ENCODE measurements at regions not wholly inside any gene's neighbourhood (a gene's known extent, or its start where the extent isn't known, plus 50 kb on each side); places are given as distances from the start of the nearest gene placed in this dataset.

- no peak for DNase-seq (ENCODE audit: low read depth in 2 of 3, low spot score in 1 of 3)
These were observed 101.9 kb downstream of the PLK2 start for GRCh38 chr5:58357799-58358500.

GRCh38 chr5:58357121-58357520, 102.8 kb downstream of the PLK2 start:
- no peak for DNase-seq (ENCODE audit: low read depth in 2 of 3, low spot score in 1 of 3)

GRCh38 chr5:58356662-58357061, 103.2 kb downstream of the PLK2 start:
- DNase-seq (ENCODE audit: low read depth in 2 of 3, low spot score in 1 of 3) = no peak

- DNase-seq (ENCODE audit: low read depth in 2 of 3, low spot score in 1 of 3) = no peak
These were observed 105.1 kb downstream of the PLK2 start for GRCh38 chr5:58354827-58355226.

- no peak for DNase-seq (ENCODE audit: low read depth in 2 of 3, low spot score in 1 of 3)
These were observed 105.9 kb downstream of the PLK2 start for GRCh38 chr5:58353992-58354391.

GRCh38 chr5:58351190-58351589, 108.7 kb downstream of the PLK2 start:
- DNase-seq (ENCODE audit: low read depth in 2 of 3, low spot score in 1 of 3) = no peak

- DNase-seq (ENCODE audit: low read depth in 2 of 3, low spot score in 1 of 3) = no peak
These were observed 110.7 kb downstream of the PLK2 start for GRCh38 chr5:58348996-58349728.

- no peak for DNase-seq (ENCODE audit: low read depth in 2 of 3, low spot score in 1 of 3)
These were observed 113.8 kb downstream of the PLK2 start for GRCh38 chr5:58346041-58346440.

GRCh38 chr5:58341476-58341875, 118.4 kb downstream of the PLK2 start:
- no peak for DNase-seq (ENCODE audit: low read depth in 2 of 3, low spot score in 1 of 3)

GRCh38 chr5:58335518-58335917, 124.4 kb downstream of the PLK2 start:
- no peak for DNase-seq (ENCODE audit: low read depth in 2 of 3, low spot score in 1 of 3)

GRCh38 chr5:58334035-58334434, 125.9 kb downstream of the PLK2 start:
- DNase-seq (ENCODE audit: low read depth in 2 of 3, low spot score in 1 of 3) = no peak

- DNase-seq (ENCODE audit: low read depth in 2 of 3, low spot score in 1 of 3) = no peak
These were observed 129.1 kb downstream of the PLK2 start for GRCh38 chr5:58330781-58331180.

GRCh38 chr5:58327289-58327688, 132.6 kb downstream of the PLK2 start:
- no peak for DNase-seq (ENCODE audit: low read depth in 2 of 3, low spot score in 1 of 3)

GRCh38 chr5:58326022-58326421, 133.9 kb downstream of the PLK2 start:
- DNase-seq (ENCODE audit: low read depth in 2 of 3, low spot score in 1 of 3) = no peak

GRCh38 chr5:58322453-58322852, 137.4 kb downstream of the PLK2 start:
- no peak for DNase-seq (ENCODE audit: low read depth in 2 of 3, low spot score in 1 of 3)

GRCh38 chr5:58318468-58318867, 141.4 kb downstream of the PLK2 start:
- DNase-seq (ENCODE audit: low read depth in 2 of 3, low spot score in 1 of 3) = no peak

GRCh38 chr5:58317808-58318207, 142.1 kb downstream of the PLK2 start:
- no peak for DNase-seq (ENCODE audit: low read depth in 2 of 3, low spot score in 1 of 3)

GRCh38 chr5:58317009-58317408, 142.9 kb downstream of the PLK2 start:
- no peak for DNase-seq (ENCODE audit: low read depth in 2 of 3, low spot score in 1 of 3)

GRCh38 chr5:58315794-58316193, 144.1 kb downstream of the PLK2 start:
- no peak for DNase-seq (ENCODE audit: low read depth in 2 of 3, low spot score in 1 of 3)

GRCh38 chr5:58314356-58315210, 145.3 kb downstream of the PLK2 start:
- no peak for DNase-seq (ENCODE audit: low read depth in 2 of 3, low spot score in 1 of 3)

- no peak for DNase-seq (ENCODE audit: low read depth in 2 of 3, low spot score in 1 of 3)
These were observed 147.6 kb downstream of the PLK2 start for GRCh38 chr5:58312299-58312698.

- no peak for DNase-seq (ENCODE audit: low read depth in 2 of 3, low spot score in 1 of 3)
These were observed 148.4 kb downstream of the PLK2 start for GRCh38 chr5:58311526-58311925.
